ENCODE measurements at regions not wholly inside any gene's neighbourhood (a gene's known extent, or its start where the extent isn't known, plus 50 kb on each side); places are given as distances from the start of the nearest gene placed in this dataset.
"Not testable (repeated sequence)": the region's sequence is repeated elsewhere in the genome, so short reads cannot be mapped to it uniquely, and the experiment has no call there.

GRCh38 chr2:31651736-31652135 lies 71.0 kb upstream of the SRD5A2 start:
- no peak for DNase-seq

GRCh38 chr2:31651267-31651666 lies 70.5 kb upstream of the SRD5A2 start:
- DNase-seq, result no peak

GRCh38 chr2:31644551-31644950 lies 63.8 kb upstream of the SRD5A2 start:
- no peak for DNase-seq

GRCh38 chr2:31642707-31643106 lies 62.0 kb upstream of the SRD5A2 start:
- no peak for DNase-seq

- not testable (repeated sequence) for DNase-seq
Measured at GRCh38 chr2:31632201-31632600, 51.5 kb upstream of the SRD5A2 start.

All from NCI-H2171 treated with DMSO at 0.1 percent for 48 hours (cell line).